ENCODE measurements at regions not wholly inside any gene's neighbourhood (a gene's known extent, or its start where the extent isn't known, plus 50 kb on each side); places are given as distances from the start of the nearest gene placed in this dataset.

- H3K4me1 ChIP-seq, result no peaks in the 10 kb centered on the region
- no peak for ATAC-seq
- H3K27ac ChIP-seq, result no peak overlapping the region
- H3K9me3 ChIP-seq, result peaks cover 0 to 4% (median 0%) of the 10 kb centered on the region in 3 donors
- TF ChIP-seq EP300 (IDR thresholded peaks at IDR 0.05), result no peak
- TF ChIP-seq POLR2A (IDR thresholded peaks at IDR 0.05), result no peak
- no peak for TF ChIP-seq POLR2AphosphoS5 (IDR thresholded peaks at IDR 0.05)
- no peak for TF ChIP-seq CTCF (IDR thresholded peaks at IDR 0.05)
- no peaks in the 10 kb centered on the region for H3K27me3 ChIP-seq
- WGBS, 2 donors (ENCODE audit: low coverage in 1 of 2), result 33 to 56% methylated on average over 1 of the region's 1 CpG
- no peaks in the 10 kb centered on the region for H3K36me3 ChIP-seq
- H3K4me3 ChIP-seq, result no peak overlapping the region
Observed at GRCh38 chr9:90124961-90125360, 517.7 kb downstream of the DIRAS2 start.

- Histone ChIP-seq H3K4me3 (no peak overlapping the region), H3K27ac (no peak overlapping the region), H3K27me3 (no peaks in the 10 kb centered on the region), H3K9me3 (peaks cover 0 to 4% (median 0%) of the 10 kb centered on the region in 3 donors), H3K4me1 (no peaks in the 10 kb centered on the region), H3K36me3 (no peaks in the 10 kb centered on the region)
- 75 to 89% methylated on average over 4 to 5 of the region's 5 CpGs for WGBS, 2 donors (ENCODE audit: low coverage in 1 of 2)
- ATAC-seq, result no peak
- TF ChIP-seq CTCF (IDR thresholded peaks at IDR 0.05), result no peak
- TF ChIP-seq EP300 (IDR thresholded peaks at IDR 0.05), result no peak
- no peak for TF ChIP-seq POLR2AphosphoS5 (IDR thresholded peaks at IDR 0.05)
- no peak for TF ChIP-seq POLR2A (IDR thresholded peaks at IDR 0.05)
Observed at GRCh38 chr9:90127923-90128322, 514.7 kb downstream of the DIRAS2 start.

- Histone ChIP-seq H3K36me3 (no peaks in the 10 kb centered on the region), H3K9me3 (no peaks in the 10 kb centered on the region), H3K27ac (no peak overlapping the region), H3K4me3 (no peak overlapping the region), H3K4me1 (no peaks in the 10 kb centered on the region), H3K27me3 (no peaks in the 10 kb centered on the region)
- no peak for ATAC-seq
- WGBS, 2 donors (ENCODE audit: low coverage in 1 of 2), result 50 to 73% methylated on average over 5 to 6 of the region's 7 CpGs
- TF ChIP-seq EP300 (IDR thresholded peaks at IDR 0.05), result no peak
Observed at GRCh38 chr9:90128587-90129190, 513.9 kb downstream of the DIRAS2 start.

GRCh38 chr9:90129446-90129845, 513.2 kb downstream of the DIRAS2 start:
- no peaks in the 10 kb centered on the region for H3K4me1 ChIP-seq
- no peaks in the 10 kb centered on the region for H3K27me3 ChIP-seq
- H3K36me3 ChIP-seq, result no peaks in the 10 kb centered on the region
- 80 to 97% methylated on average over 1 to 4 of the region's 4 CpGs for WGBS, 2 donors (ENCODE audit: low coverage in 1 of 2)
- H3K4me3 ChIP-seq, result no peak overlapping the region
- H3K9me3 ChIP-seq, result no peaks in the 10 kb centered on the region
- no peak overlapping the region for H3K27ac ChIP-seq
- TF ChIP-seq CTCF (IDR thresholded peaks at IDR 0.05) (no peak), EP300 (IDR thresholded peaks at IDR 0.05) (no peak), POLR2AphosphoS5 (IDR thresholded peaks at IDR 0.05) (no peak), POLR2A (IDR thresholded peaks at IDR 0.05) (no peak)
- no peak for ATAC-seq

- H3K4me1 ChIP-seq, result no peaks in the 10 kb centered on the region
- 79 to 80% methylated on average over 2 to 7 of the region's 7 CpGs for WGBS, 2 donors (ENCODE audit: low coverage in 1 of 2)
- no peaks in the 10 kb centered on the region for H3K36me3 ChIP-seq
- no peaks in the 10 kb centered on the region for H3K9me3 ChIP-seq
- no peak overlapping the region for H3K27ac ChIP-seq
- H3K4me3 ChIP-seq, result no peak overlapping the region
- TF ChIP-seq POLR2A (IDR thresholded peaks at IDR 0.05), result no peak
- TF ChIP-seq POLR2AphosphoS5 (IDR thresholded peaks at IDR 0.05), result no peak
- no peak for TF ChIP-seq CTCF (IDR thresholded peaks at IDR 0.05)
- TF ChIP-seq EP300 (IDR thresholded peaks at IDR 0.05), result no peak
- H3K27me3 ChIP-seq, result no peaks in the 10 kb centered on the region
- no peak for ATAC-seq
Observed at GRCh38 chr9:90131568-90131967, 511.1 kb downstream of the DIRAS2 start.

Measured in gastroesophageal sphincter (tissue), 4 donors.